ENCODE measurements at regions not wholly inside any gene's neighbourhood (a gene's known extent, or its start where the extent isn't known, plus 50 kb on each side); places are given as distances from the start of the nearest gene placed in this dataset.

- ChIA-PET CTCF (interaction anchor here (1.0 kb wide), 1 partner anchor 12 kb away, joined by 3 read pairs; no protein-coding TSS in a partner anchor), POLR2A (no interaction called here)
- no peak overlapping the region for H3K4me3 ChIP-seq (ENCODE audit: control insufficient read depth in 1 of 7, extremely low read depth in 1 of 7, insufficient read depth in 4 of 7, low read depth in 2 of 7, low read length in 6 of 7)
- no peaks in the 10 kb centered on the region for H3K27me3 ChIP-seq (replicated peaks in 2 of 5; ENCODE audit: control insufficient read depth in 4 of 5, insufficient read depth in 5 of 5, low read length in 4 of 5)
- no peak for DNase-seq
- no peaks in the 10 kb centered on the region for H3K4me1 ChIP-seq (ENCODE audit: control extremely low read depth in 1 of 4, control insufficient read depth in 4 of 4, insufficient read depth in 4 of 4, low read length in 3 of 4)
- H3K36me3 ChIP-seq (ENCODE audit: control insufficient read depth in 4 of 4, insufficient read depth in 4 of 4, low read length in 3 of 4), result no peaks in the 10 kb centered on the region
- no peaks in the 10 kb centered on the region for H3K9me3 ChIP-seq (ENCODE audit: control extremely low read depth in 1 of 5, control insufficient read depth in 4 of 5, insufficient read depth in 2 of 5, low read depth in 1 of 5, low read length in 4 of 5)
- H3K27ac ChIP-seq (ENCODE audit: insufficient read depth in 1 of 2, low read depth in 1 of 2, low read length in 2 of 2, poor library complexity in 1 of 2, severe bottlenecking in 2 of 2), result no peak overlapping the region
- no CpG with 5 or more reads among the region's 4 CpGs for WGBS (ENCODE audit: insufficient coverage)
Observed at GRCh38 chr4:83832110-83832825, 296.4 kb downstream of the GPAT3 start.

GRCh38 chr4:83831588-83831987 lies 295.7 kb downstream of the GPAT3 start:
- Histone ChIP-seq H3K36me3 (ENCODE audit: control insufficient read depth in 4 of 4, insufficient read depth in 4 of 4, low read length in 3 of 4) (no peaks in the 10 kb centered on the region), H3K27ac (ENCODE audit: insufficient read depth in 1 of 2, low read depth in 1 of 2, low read length in 2 of 2, poor library complexity in 1 of 2, severe bottlenecking in 2 of 2) (no peak overlapping the region), H3K9me3 (ENCODE audit: control extremely low read depth in 1 of 5, control insufficient read depth in 4 of 5, insufficient read depth in 2 of 5, low read depth in 1 of 5, low read length in 4 of 5) (no peaks in the 10 kb centered on the region), H3K4me1 (ENCODE audit: control extremely low read depth in 1 of 4, control insufficient read depth in 4 of 4, insufficient read depth in 4 of 4, low read length in 3 of 4) (no peaks in the 10 kb centered on the region), H3K4me3 (ENCODE audit: control insufficient read depth in 1 of 7, extremely low read depth in 1 of 7, insufficient read depth in 4 of 7, low read depth in 2 of 7, low read length in 6 of 7) (no peak overlapping the region), H3K27me3 (replicated peaks in 2 of 5; ENCODE audit: control insufficient read depth in 4 of 5, insufficient read depth in 5 of 5, low read length in 4 of 5) (no peaks in the 10 kb centered on the region)
- ChIA-PET POLR2A (no interaction called here), CTCF (interaction anchor here (1.0 kb wide), 1 partner anchor 11 kb away, joined by 3 read pairs; no protein-coding TSS in a partner anchor)
- no peak for DNase-seq

DNA sequence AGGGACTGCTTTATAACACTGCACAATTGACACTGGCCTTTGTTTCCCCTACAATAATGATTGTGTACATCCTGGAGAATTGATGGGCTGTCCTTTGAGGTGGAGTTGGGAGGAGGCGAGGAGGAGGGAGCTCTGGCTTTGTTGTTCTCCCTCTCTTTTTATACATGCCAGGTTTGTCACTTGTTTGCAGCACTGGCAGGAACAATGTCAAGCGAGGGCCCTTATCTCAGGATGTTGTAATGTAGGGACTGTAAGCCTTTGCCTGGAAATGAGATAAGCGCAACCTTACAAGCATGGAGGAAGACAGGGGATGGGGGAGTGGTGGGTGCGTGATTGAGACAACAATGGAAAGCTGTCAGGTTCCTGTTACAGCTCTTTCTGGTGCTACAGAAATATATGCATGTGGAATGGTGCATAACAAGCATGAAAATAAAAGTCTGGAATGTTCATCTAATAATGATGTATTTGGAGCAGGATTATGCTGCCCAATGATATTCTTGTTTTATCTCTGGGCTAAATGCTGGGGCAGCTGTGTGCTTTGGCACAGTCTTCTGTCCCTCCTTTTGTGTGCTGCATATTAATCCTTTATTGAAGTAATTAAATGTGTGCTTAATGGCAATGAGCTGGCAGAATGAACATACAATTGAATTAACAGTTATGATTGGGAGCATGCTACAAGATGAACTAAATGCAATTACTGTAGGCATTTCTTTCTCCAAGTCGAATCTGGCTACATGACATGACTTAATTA lies 294.4 kb downstream of the GPAT3 start:
- 68% methylated on average over 3 of the region's 5 CpGs for WGBS (ENCODE audit: insufficient coverage)
- Histone ChIP-seq H3K36me3 (ENCODE audit: control insufficient read depth in 4 of 4, insufficient read depth in 4 of 4, low read length in 3 of 4) (no peaks in the 10 kb centered on the region), H3K27me3 (replicated peaks in 2 of 5; ENCODE audit: control insufficient read depth in 4 of 5, insufficient read depth in 5 of 5, low read length in 4 of 5) (no peaks in the 10 kb centered on the region), H3K27ac (ENCODE audit: insufficient read depth in 1 of 2, low read depth in 1 of 2, low read length in 2 of 2, poor library complexity in 1 of 2, severe bottlenecking in 2 of 2) (no peak overlapping the region), H3K4me3 (ENCODE audit: control insufficient read depth in 1 of 7, extremely low read depth in 1 of 7, insufficient read depth in 4 of 7, low read depth in 2 of 7, low read length in 6 of 7) (no peak overlapping the region), H3K9me3 (ENCODE audit: control extremely low read depth in 1 of 5, control insufficient read depth in 4 of 5, insufficient read depth in 2 of 5, low read depth in 1 of 5, low read length in 4 of 5) (no peaks in the 10 kb centered on the region), H3K4me1 (ENCODE audit: control extremely low read depth in 1 of 4, control insufficient read depth in 4 of 4, insufficient read depth in 4 of 4, low read length in 3 of 4) (no peaks in the 10 kb centered on the region)
- POLR2A ChIA-PET, result no interaction called here
- DNase-seq, result no peak
- CTCF ChIA-PET, result no interaction called here

GRCh38 chr4:83828601-83829000 lies 292.7 kb downstream of the GPAT3 start:
- H3K4me1 ChIP-seq (ENCODE audit: control extremely low read depth in 1 of 4, control insufficient read depth in 4 of 4, insufficient read depth in 4 of 4, low read length in 3 of 4), result no peaks in the 10 kb centered on the region
- H3K36me3 ChIP-seq (ENCODE audit: control insufficient read depth in 4 of 4, insufficient read depth in 4 of 4, low read length in 3 of 4), result no peaks in the 10 kb centered on the region
- DNase-seq, result no peak
- ChIA-PET POLR2A (no interaction called here), CTCF (no interaction called here)
- H3K27me3 ChIP-seq (replicated peaks in 2 of 5; ENCODE audit: control insufficient read depth in 4 of 5, insufficient read depth in 5 of 5, low read length in 4 of 5), result no peaks in the 10 kb centered on the region
- no peaks in the 10 kb centered on the region for H3K9me3 ChIP-seq (ENCODE audit: control extremely low read depth in 1 of 5, control insufficient read depth in 4 of 5, insufficient read depth in 2 of 5, low read depth in 1 of 5, low read length in 4 of 5)
- 63% methylated on average over 1 of the region's 2 CpGs for WGBS (ENCODE audit: insufficient coverage)
- H3K27ac ChIP-seq (ENCODE audit: insufficient read depth in 1 of 2, low read depth in 1 of 2, low read length in 2 of 2, poor library complexity in 1 of 2, severe bottlenecking in 2 of 2), result no peak overlapping the region
- H3K4me3 ChIP-seq (ENCODE audit: control insufficient read depth in 1 of 7, extremely low read depth in 1 of 7, insufficient read depth in 4 of 7, low read depth in 2 of 7, low read length in 6 of 7), result no peak overlapping the region

DNA sequence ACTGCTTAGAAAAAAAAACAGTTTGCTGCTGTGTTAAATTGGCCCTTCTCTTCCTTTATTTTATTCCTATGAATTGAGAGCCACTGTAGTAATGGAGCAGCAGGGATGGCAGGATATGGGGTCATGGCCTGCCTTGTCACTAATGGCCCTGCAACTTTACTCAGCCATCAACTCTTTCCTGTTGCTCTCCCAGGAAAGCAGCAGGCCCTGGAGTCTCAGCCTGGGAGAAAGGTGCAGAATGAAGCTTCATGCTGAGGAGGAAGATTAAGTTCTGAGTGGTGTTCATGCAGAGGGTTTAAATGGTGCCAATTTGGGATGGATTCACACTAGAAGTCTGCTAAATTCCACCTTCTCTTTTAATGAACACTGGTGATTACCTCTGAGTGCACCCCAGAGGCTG lies 285.6 kb downstream of the GPAT3 start:
- Histone ChIP-seq H3K27ac (ENCODE audit: insufficient read depth in 1 of 2, low read depth in 1 of 2, low read length in 2 of 2, poor library complexity in 1 of 2, severe bottlenecking in 2 of 2) (no peak overlapping the region), H3K4me3 (ENCODE audit: control insufficient read depth in 1 of 7, extremely low read depth in 1 of 7, insufficient read depth in 4 of 7, low read depth in 2 of 7, low read length in 6 of 7) (no peak overlapping the region), H3K27me3 (replicated peaks in 2 of 5; ENCODE audit: control insufficient read depth in 4 of 5, insufficient read depth in 5 of 5, low read length in 4 of 5) (no peaks in the 10 kb centered on the region), H3K4me1 (ENCODE audit: control extremely low read depth in 1 of 4, control insufficient read depth in 4 of 4, insufficient read depth in 4 of 4, low read length in 3 of 4) (no peaks in the 10 kb centered on the region), H3K36me3 (ENCODE audit: control insufficient read depth in 4 of 4, insufficient read depth in 4 of 4, low read length in 3 of 4) (no peaks in the 10 kb centered on the region), H3K9me3 (ENCODE audit: control extremely low read depth in 1 of 5, control insufficient read depth in 4 of 5, insufficient read depth in 2 of 5, low read depth in 1 of 5, low read length in 4 of 5) (peaks cover 0 to 14% (median 0%) of the 10 kb centered on the region in 5 experiments)
- ChIA-PET CTCF (no interaction called here), POLR2A (no interaction called here)
- no peak for DNase-seq

GRCh38 chr4:83819582-83819981 lies 283.7 kb downstream of the GPAT3 start:
- no peak for DNase-seq
- no peaks in the 10 kb centered on the region for H3K36me3 ChIP-seq (ENCODE audit: control insufficient read depth in 4 of 4, insufficient read depth in 4 of 4, low read length in 3 of 4)
- no peaks in the 10 kb centered on the region for H3K4me1 ChIP-seq (ENCODE audit: control extremely low read depth in 1 of 4, control insufficient read depth in 4 of 4, insufficient read depth in 4 of 4, low read length in 3 of 4)
- no peak overlapping the region for H3K27ac ChIP-seq (ENCODE audit: insufficient read depth in 1 of 2, low read depth in 1 of 2, low read length in 2 of 2, poor library complexity in 1 of 2, severe bottlenecking in 2 of 2)
- ChIA-PET CTCF (interaction anchor here (1.1 kb wide), 1 partner anchor 12 kb away, joined by 3 read pairs; no protein-coding TSS in a partner anchor), POLR2A (no interaction called here)
- H3K27me3 ChIP-seq (replicated peaks in 2 of 5; ENCODE audit: control insufficient read depth in 4 of 5, insufficient read depth in 5 of 5, low read length in 4 of 5), result no peaks in the 10 kb centered on the region
- H3K9me3 ChIP-seq (ENCODE audit: control extremely low read depth in 1 of 5, control insufficient read depth in 4 of 5, insufficient read depth in 2 of 5, low read depth in 1 of 5, low read length in 4 of 5), result peaks cover 0 to 14% (median 0%) of the 10 kb centered on the region in 5 experiments
- no CpG with 5 or more reads among the region's 1 CpG for WGBS (ENCODE audit: insufficient coverage)
- H3K4me3 ChIP-seq (ENCODE audit: control insufficient read depth in 1 of 7, extremely low read depth in 1 of 7, insufficient read depth in 4 of 7, low read depth in 2 of 7, low read length in 6 of 7), result no peak overlapping the region

DNA sequence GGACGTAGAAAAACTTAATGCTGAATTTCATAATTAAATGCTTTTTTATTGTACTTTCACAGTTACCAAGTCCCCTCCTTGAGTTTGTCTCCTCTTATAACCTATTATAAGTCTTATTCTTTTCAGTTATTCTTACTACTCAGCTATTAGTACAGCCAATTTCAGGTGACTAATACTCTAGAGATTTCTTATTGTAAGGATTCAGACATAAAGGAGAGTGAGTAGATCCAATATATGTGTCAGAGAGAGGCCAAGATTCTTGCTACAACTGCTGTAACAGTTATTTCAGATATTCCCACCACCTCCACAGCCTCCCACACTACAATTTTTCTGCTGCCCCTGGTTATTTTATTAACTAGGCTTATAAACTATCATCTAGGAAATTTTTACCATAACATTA lies 274.5 kb downstream of the GPAT3 start:
- Histone ChIP-seq H3K9me3 (ENCODE audit: control extremely low read depth in 1 of 5, control insufficient read depth in 4 of 5, insufficient read depth in 2 of 5, low read depth in 1 of 5, low read length in 4 of 5) (no peaks in the 10 kb centered on the region), H3K36me3 (ENCODE audit: control insufficient read depth in 4 of 4, insufficient read depth in 4 of 4, low read length in 3 of 4) (no peaks in the 10 kb centered on the region), H3K4me1 (ENCODE audit: control extremely low read depth in 1 of 4, control insufficient read depth in 4 of 4, insufficient read depth in 4 of 4, low read length in 3 of 4) (no peaks in the 10 kb centered on the region), H3K27me3 (replicated peaks in 2 of 5; ENCODE audit: control insufficient read depth in 4 of 5, insufficient read depth in 5 of 5, low read length in 4 of 5) (peaks cover 0 to 1% (median 0%) of the 10 kb centered on the region in 5 experiments), H3K27ac (ENCODE audit: insufficient read depth in 1 of 2, low read depth in 1 of 2, low read length in 2 of 2, poor library complexity in 1 of 2, severe bottlenecking in 2 of 2) (no peak overlapping the region), H3K4me3 (ENCODE audit: control insufficient read depth in 1 of 7, extremely low read depth in 1 of 7, insufficient read depth in 4 of 7, low read depth in 2 of 7, low read length in 6 of 7) (no peak overlapping the region)
- ChIA-PET CTCF (no interaction called here), POLR2A (no interaction called here)
- DNase-seq, result no peak
- WGBS (ENCODE audit: insufficient coverage), result no CpG with 5 or more reads among the region's 1 CpG

Data from common myeloid progenitor, CD34-positive (primary cell).